Esophagus (tissue), 2 donors: ENCODE measurements at regions not wholly inside any gene's neighbourhood (a gene's known extent, or its start where the extent isn't known, plus 50 kb on each side); places are given as distances from the start of the nearest gene placed in this dataset.

Experiments
- H3K27ac ChIP-seq, 2 donors: one replicate each; pipeline ENCODE4 v1.5.1; 2013; ENCODE audit warnings: low read depth in 2 of 2, mild to moderate bottlenecking in 2 of 2, inconsistent platforms in 1 of 2, low read length in 1 of 2, moderate library complexity in 1 of 2
- H3K27me3 ChIP-seq, 2 donors: one replicate each; pipeline ENCODE4 v1.6.1; 2013; ENCODE audit warnings: low read length in 2 of 2, control low read depth in 1 of 2, mild to moderate bottlenecking in 1 of 2; ENCODE audit not compliant: insufficient read depth in 2 of 2, control insufficient read depth in 1 of 2
- H3K36me3 ChIP-seq, 2 donors: one replicate each; pipeline ENCODE4 v1.6.1; 2013; ENCODE audit warnings: low read length in 1 of 2; ENCODE audit not compliant: control insufficient read depth in 2 of 2, insufficient read depth in 2 of 2
- H3K4me1 ChIP-seq, 2 donors: one replicate each; pipeline ENCODE4 v1.6.1; 2013; ENCODE audit warnings: low read length in 1 of 2; ENCODE audit not compliant: control insufficient read depth in 2 of 2, insufficient read depth in 2 of 2
- H3K4me3 ChIP-seq, 2 donors: one replicate each; pipeline ENCODE4 v1.5.1; 2013; ENCODE audit warnings: low read length in 2 of 2, mild to moderate bottlenecking in 2 of 2, low read depth in 1 of 2, moderate library complexity in 1 of 2
- H3K9me3 ChIP-seq, 2 donors: one replicate each; pipeline ENCODE4 v1.6.1; 2013; ENCODE audit warnings: mild to moderate bottlenecking in 2 of 2, low read depth in 1 of 2, low read length in 1 of 2, moderate library complexity in 1 of 2; ENCODE audit not compliant: control insufficient read depth in 2 of 2, insufficient read depth in 1 of 2
- WGBS, 2 donors: extraction: QIAGEN DNeasy Blood & Tissue Kit; methylation state at CpG; one replicate each; pipeline ENCODE4 v1.1.7; 2013; 5-methylcytosine and 5-hydroxymethylcytosine counted together
- donor health status: healthy with polysubstance abuse.
- donor health status: Bipolar disorder and iron deficiency.

GRCh38 chr2:122681626-122682025 is 926.2 kb downstream of the TSN start:
- no peaks in the 10 kb centered on the region for H3K4me1 ChIP-seq
- no peaks in the 10 kb centered on the region for H3K27me3 ChIP-seq
- 59% methylated on average over 1 of the region's 1 CpG for WGBS, 2 donors
- H3K36me3 ChIP-seq, result no peaks in the 10 kb centered on the region
- H3K27ac ChIP-seq, result no peak overlapping the region
- H3K9me3 ChIP-seq, result no peaks in the 10 kb centered on the region
- H3K4me3 ChIP-seq, result no peak overlapping the region

GRCh38 chr2:122682356-122682755 is 926.9 kb downstream of the TSN start:
- H3K36me3 ChIP-seq, result no peaks in the 10 kb centered on the region
- no peaks in the 10 kb centered on the region for H3K4me1 ChIP-seq
- H3K27ac ChIP-seq, result no peak overlapping the region
- no peak overlapping the region for H3K4me3 ChIP-seq
- no peaks in the 10 kb centered on the region for H3K27me3 ChIP-seq
- 76 to 78% methylated on average over 3 of the region's 3 CpGs for WGBS, 2 donors
- no peaks in the 10 kb centered on the region for H3K9me3 ChIP-seq

- Histone ChIP-seq H3K9me3 (no peaks in the 10 kb centered on the region), H3K27ac (no peak overlapping the region), H3K27me3 (no peaks in the 10 kb centered on the region), H3K4me3 (no peak overlapping the region), H3K36me3 (no peaks in the 10 kb centered on the region), H3K4me1 (no peaks in the 10 kb centered on the region)
- WGBS, 2 donors, result 56 to 65% methylated on average over 1 of the region's 1 CpG
These were observed 927.6 kb downstream of the TSN start for GRCh38 chr2:122683018-122683417.

GRCh38 chr2:122692400-122693083 is 937.1 kb downstream of the TSN start:
- 85% methylated on average over 4 of the region's 4 CpGs for WGBS, 2 donors
- Histone ChIP-seq H3K36me3 (no peaks in the 10 kb centered on the region), H3K27me3 (no peaks in the 10 kb centered on the region), H3K4me3 (no peak overlapping the region), H3K4me1 (no peaks in the 10 kb centered on the region), H3K9me3 (no peaks in the 10 kb centered on the region), H3K27ac (no peak overlapping the region)

GRCh38 chr2:122697415-122697814 is 942.0 kb downstream of the TSN start:
- Histone ChIP-seq H3K36me3 (no peaks in the 10 kb centered on the region), H3K4me3 (no peak overlapping the region), H3K27ac (no peak overlapping the region), H3K4me1 (no peaks in the 10 kb centered on the region), H3K9me3 (no peaks in the 10 kb centered on the region), H3K27me3 (no peaks in the 10 kb centered on the region)
- 90 to 91% methylated on average over 1 of the region's 1 CpG for WGBS, 2 donors

GRCh38 chr2:122703676-122704075 is 948.2 kb downstream of the TSN start:
- WGBS, 2 donors, result 78 to 88% methylated on average over 1 of the region's 1 CpG
- H3K27ac ChIP-seq, result no peak overlapping the region
- no peak overlapping the region for H3K4me3 ChIP-seq
- H3K4me1 ChIP-seq, result no peaks in the 10 kb centered on the region
- H3K9me3 ChIP-seq, result peaks cover 2% of the 10 kb centered on the region in 2 donors
- H3K27me3 ChIP-seq, result no peaks in the 10 kb centered on the region
- H3K36me3 ChIP-seq, result no peaks in the 10 kb centered on the region

- no peaks in the 10 kb centered on the region for H3K36me3 ChIP-seq
- H3K4me1 ChIP-seq, result no peaks in the 10 kb centered on the region
- H3K9me3 ChIP-seq, result peaks cover 2% of the 10 kb centered on the region in 2 donors
- no peak overlapping the region for H3K4me3 ChIP-seq
- 82% methylated on average over 1 of the region's 1 CpG for WGBS, 2 donors
- H3K27ac ChIP-seq, result no peak overlapping the region
- H3K27me3 ChIP-seq, result no peaks in the 10 kb centered on the region
These were observed 948.7 kb downstream of the TSN start for GRCh38 chr2:122704109-122704563.

- no peaks in the 10 kb centered on the region for H3K27me3 ChIP-seq
- H3K4me1 ChIP-seq, result no peaks in the 10 kb centered on the region
- H3K36me3 ChIP-seq, result no peaks in the 10 kb centered on the region
- no peak overlapping the region for H3K4me3 ChIP-seq
- no peak overlapping the region for H3K27ac ChIP-seq
- peaks cover 2% of the 10 kb centered on the region in 2 donors for H3K9me3 ChIP-seq
- 89 to 96% methylated on average over 1 of the region's 1 CpG for WGBS, 2 donors
These were observed 950.3 kb downstream of the TSN start for GRCh38 chr2:122705746-122706145.

GRCh38 chr2:122706757-122707223 is 951.3 kb downstream of the TSN start:
- Histone ChIP-seq H3K9me3 (peaks cover 2 to 11% of the 10 kb centered on the region in 2 donors), H3K27ac (no peak overlapping the region), H3K27me3 (no peaks in the 10 kb centered on the region), H3K36me3 (no peaks in the 10 kb centered on the region), H3K4me3 (no peak overlapping the region), H3K4me1 (no peaks in the 10 kb centered on the region)
- 77 to 83% methylated on average over 3 of the region's 3 CpGs for WGBS, 2 donors

- Histone ChIP-seq H3K36me3 (no peaks in the 10 kb centered on the region), H3K4me1 (no peaks in the 10 kb centered on the region), H3K4me3 (no peak overlapping the region), H3K27ac (no peak overlapping the region), H3K27me3 (no peaks in the 10 kb centered on the region), H3K9me3 (peaks cover 2 to 14% of the 10 kb centered on the region in 2 donors)
- WGBS, 2 donors, result 59 to 68% methylated on average over 1 of the region's 1 CpG
These were observed 951.9 kb downstream of the TSN start for GRCh38 chr2:122707224-122707824.
